NCI-H2029 (cell line): ENCODE measurements at regions not wholly inside any gene's neighbourhood (a gene's known extent, or its start where the extent isn't known, plus 50 kb on each side); places are given as distances from the start of the nearest gene placed in this dataset.

Experiments
- DNase-seq: peaks from one replicate; lab custom pipeline; 2025; lab: John Stamatoyannopoulos, UW

GRCh38 chr5:93057311-93057710 lies 523.7 kb downstream of the NR2F1-AS1 start:
- DNase-seq: no peak

DNA sequence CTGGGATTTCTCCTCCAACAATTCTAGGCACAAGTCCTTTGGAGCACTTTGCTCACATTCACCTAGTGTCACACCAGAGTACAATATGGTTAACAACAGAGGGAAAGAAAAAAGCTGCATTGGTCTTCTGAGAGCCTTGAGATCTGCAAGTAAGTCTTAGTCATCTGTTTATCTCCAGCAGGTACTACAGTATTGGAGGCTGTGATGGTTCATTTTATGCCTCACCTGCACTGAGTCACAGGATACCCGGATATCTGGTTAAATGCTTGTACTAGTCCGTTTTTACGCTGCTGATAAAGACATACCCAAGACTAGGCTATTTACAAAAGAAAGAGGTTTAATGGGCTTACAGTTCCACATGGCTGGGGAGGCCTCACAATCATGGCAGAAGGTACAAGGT lies 525.0 kb downstream of the NR2F1-AS1 start:
- no peak for DNase-seq

DNA sequence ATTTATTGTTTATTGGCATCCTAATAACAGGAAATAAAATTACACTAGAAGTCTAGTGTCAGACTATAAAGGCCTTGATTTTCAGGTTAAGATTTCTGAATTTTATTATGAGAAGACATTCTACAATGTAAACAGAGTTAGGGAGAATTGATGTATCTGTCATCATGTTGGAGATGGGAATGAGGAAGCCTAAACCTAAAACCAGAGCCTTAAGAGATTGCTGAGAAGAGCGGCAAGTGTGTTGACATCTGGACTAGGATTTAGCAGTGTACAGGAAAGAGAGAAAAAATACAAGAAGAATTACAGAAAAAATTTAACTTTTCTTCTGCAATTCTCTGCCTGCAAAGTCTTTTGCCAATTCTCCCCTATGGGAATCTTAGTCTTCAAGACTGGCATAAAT lies 525.5 kb downstream of the NR2F1-AS1 start:
- no peak for DNase-seq

- no peak for DNase-seq
Measured at GRCh38 chr5:93054424-93055163, 526.4 kb downstream of the NR2F1-AS1 start.

DNA sequence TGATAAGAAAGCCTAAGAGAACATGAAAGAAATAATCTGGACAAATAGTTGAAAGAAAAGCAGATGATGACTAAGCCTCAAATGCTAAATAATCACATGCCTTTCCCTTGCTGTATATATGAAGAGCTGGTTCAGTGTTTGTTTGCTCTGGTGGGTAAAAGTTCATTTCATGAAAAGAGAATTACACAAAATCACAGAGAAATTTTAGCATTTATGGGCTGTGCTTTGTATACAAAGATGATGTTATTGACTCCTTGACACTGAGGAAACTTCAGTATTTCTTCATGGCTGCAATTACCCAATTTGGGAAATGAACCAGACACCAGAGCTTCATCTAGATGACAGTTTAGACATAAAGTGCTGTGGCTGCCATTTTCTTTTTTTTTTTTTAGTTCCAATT lies 527.2 kb downstream of the NR2F1-AS1 start:
- no peak for DNase-seq

DNA sequence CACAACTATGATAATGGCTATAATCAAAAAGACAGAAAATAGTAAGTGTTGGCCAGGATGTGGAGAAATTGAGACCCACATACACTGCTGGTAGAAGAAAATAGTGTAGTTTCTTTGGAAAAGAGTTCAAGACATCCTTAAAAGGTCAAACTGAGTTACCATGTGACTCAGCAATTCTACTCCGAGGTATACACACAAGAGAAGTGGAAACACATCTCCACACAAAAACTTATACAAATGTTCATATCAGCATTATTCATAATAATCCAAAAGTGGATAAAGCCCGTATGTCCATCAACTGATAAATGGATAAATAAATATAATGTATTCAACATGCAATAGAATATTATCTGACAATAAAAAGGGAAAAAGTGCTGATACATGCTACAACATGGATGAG lies 532.2 kb downstream of the NR2F1-AS1 start:
- DNase-seq: no peak

DNA sequence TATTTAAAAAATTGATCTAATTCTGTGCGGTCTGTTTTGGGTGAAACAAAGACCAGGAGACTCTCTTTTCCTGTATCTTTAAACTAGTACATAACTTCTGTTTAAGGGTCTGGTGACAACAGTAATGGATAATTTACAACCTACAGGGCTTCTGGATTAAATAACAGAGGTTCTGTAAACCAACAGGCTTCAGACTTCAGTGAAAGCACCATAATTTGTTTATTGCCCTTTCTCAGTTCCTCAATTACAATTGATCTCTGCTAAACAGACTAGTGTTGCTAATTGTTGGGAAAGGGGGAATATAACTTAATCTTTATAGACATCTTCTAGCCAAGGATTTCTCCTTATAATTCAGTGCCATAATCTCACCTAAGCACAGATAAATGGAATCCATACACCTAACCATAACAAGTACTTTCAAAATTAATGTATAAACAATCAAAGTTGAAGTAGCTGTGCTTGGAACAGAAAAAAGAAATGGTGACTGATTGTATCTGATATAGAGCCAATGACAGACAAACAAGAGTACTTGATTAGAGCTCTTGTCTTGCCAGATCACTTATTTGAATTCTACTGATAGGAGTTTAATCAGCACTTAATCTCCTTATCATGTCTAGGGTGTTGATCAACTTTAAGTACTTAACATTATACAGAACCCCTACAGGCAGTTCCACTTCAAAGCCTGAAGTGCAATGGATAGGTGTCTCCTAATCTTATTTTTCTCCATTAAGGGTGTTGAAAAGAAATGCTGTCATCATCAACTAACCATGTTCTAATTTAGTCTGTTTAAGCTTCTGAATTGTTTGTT lies 536.0 kb downstream of the NR2F1-AS1 start:
- DNase-seq: no peak

- no peak for DNase-seq
Measured at GRCh38 chr5:93039888-93040287, 541.1 kb downstream of the NR2F1-AS1 start.

- no peak for DNase-seq
Measured at GRCh38 chr5:93034621-93035590, 546.1 kb downstream of the NR2F1-AS1 start.

DNA sequence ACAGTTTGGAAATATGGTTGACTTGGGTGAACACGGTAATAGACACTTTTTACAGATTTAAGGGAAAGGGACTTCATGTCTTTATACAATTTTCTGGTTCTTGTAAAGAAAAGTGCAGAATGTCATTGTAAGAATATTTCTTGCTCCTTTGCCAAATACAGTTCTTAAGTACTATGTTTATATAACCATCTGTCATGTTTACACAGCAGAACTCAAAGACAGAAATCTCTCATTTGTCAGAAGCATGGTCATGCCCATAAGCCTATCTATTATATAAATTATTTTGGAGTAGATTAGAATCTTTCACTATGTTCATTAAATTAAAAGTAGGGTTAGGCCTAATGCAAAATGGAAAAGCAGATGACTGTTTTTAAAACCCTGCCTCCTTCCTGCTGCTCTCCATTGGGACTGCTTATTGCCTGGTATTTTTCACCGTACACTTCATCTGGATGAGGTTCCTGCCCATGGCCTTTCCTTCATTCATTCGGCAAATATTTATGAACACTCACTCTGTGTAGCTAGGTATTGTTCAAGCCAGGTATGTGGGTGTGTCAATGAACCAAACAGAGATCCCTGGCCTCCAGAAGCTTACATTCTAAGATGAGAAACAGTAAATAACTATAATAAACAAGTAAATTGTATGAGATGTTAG lies 558.1 kb downstream of the NR2F1-AS1 start:
- DNase-seq: no peak

DNA sequence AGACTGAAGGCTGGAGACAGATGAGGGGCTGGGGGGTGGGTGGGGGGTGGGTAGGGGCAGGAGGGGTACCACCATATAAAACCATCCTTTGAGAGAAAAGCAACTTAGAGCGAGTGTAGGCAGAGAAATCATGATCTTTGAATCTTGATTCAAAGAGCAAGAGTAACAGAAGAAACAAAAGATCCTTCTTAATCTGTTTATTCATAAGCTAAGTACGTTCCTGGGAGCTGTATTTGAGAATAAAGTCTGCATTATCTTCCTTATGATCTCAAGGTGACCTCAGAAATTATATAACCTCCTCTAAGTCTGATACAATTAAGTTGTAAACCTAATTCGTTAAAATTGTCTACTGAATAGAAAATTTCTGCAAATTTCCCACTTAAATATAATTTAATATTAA lies 558.8 kb downstream of the NR2F1-AS1 start:
- DNase-seq: no peak

DNA sequence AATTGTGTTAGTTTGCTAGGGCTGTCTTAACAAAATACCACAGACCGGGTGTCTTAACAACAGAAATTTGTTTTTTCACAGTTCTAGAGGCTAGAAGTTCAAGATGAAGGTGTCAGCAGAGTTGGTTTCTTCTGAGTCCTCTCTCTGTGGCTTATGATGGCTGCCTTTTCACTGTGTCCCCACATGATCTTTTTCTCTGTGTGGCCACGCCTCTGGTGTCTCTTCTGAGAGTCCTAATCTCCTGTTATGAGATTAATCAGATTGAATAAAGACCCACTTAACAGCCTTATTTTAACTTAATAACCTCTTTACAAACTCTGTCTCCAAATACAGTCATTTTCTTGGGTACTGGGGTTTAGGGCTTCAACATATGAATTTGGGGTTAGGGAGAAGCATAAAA lies 561.1 kb downstream of the NR2F1-AS1 start:
- DNase-seq: no peak

DNA sequence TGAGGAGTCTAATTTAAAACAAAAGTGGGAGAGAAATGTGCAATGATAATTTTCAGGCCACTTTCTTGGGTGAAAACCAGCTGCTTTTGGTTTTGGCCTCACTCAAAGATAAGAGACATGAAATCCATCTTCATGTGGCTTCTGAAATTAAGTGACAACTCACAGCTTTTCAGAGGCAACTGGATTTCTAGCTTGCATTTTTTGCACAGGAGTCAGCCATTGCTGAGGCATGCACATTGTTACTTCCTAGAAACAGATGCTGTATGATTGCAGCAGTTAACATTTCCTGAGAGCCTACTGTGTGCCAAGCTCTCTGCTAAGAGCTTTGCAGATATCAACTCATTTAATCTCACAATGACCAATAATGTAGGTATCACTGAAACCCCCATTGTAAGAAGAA lies 562.6 kb downstream of the NR2F1-AS1 start:
- DNase-seq: no peak

- DNase-seq: no peak
Measured at GRCh38 chr5:93017849-93018248, 563.2 kb downstream of the NR2F1-AS1 start.

DNA sequence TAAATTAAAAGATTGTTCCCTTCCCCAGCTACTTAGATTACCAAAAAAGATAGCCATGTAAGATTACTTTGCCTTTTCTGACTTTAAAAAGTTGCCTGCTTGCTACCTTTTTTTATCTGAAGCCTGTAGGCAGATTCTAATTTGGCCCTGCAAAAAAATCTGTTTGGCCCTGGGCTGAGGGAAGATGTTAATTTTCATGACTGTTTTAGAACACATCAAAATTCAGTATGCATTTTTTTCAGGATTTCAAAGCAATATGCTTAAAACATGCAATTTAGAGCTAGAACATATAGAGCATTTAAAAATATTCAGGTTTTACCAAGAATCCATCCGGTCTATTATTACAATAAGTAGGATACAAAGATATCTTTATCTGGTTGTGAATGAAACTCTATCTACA lies 563.6 kb downstream of the NR2F1-AS1 start:
- no peak for DNase-seq

GRCh38 chr5:93010616-93011015 lies 570.4 kb downstream of the NR2F1-AS1 start:
- DNase-seq: no peak

- DNase-seq: no peak
Measured at GRCh38 chr5:93010037-93010436, 571.0 kb downstream of the NR2F1-AS1 start.

DNA sequence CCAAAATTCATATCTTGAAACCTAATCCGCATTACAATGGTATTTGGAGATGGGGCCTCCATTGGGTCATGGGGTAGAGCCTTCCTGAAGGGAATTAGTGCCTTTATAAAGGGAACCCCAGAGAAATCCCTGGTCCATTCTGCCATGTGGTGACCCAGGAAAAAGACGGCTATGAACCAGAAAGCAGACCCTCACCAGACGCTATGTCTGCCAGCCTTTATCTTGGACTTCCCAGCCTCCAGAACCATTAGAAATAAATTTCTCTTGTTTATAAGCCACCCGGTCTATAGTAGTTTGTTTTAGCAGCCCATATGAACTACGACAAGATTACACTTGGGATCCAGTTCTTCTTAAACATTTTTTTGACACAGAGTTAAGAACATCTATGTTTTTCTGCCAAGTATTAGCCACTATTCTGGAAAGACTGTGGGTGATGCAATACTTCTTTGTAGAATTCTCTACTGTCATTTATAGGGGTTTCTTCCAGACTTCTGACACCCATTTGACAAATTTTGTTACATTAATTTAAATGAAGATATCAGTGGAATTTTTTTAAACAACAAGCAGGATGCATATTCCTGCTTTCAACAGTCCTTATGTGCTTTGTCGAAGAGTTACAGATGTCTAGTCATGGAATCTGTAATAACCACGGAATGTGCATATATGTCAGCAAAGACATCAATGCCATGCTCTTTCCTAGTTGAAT lies 572.4 kb downstream of the NR2F1-AS1 start:
- no peak for DNase-seq

DNA sequence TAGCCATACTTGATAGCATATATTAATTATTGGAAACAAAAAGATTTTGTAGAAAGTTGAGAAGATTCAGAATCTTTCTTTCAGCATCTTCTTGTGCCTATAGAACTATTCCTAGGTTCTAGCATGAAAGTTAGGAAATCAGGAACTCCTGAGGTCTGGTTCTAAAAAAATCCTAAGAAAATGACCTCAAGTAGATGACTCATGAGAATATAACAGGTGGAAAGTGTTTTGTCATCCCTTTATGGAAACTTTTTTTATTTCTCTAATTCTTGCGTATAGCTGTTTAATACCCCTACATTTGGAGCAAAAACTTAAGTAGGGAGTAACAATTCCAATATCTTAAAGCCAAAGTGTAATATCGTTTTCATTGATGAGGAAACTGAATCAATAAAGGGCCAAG lies 574.1 kb downstream of the NR2F1-AS1 start:
- DNase-seq: no peak

- DNase-seq: no peak
Measured at GRCh38 chr5:92998456-92998855, 582.6 kb downstream of the NR2F1-AS1 start.

GRCh38 chr5:92994392-92994791 lies 586.6 kb downstream of the NR2F1-AS1 start:
- no peak for DNase-seq
